NCI-H2171 (cell line): ENCODE measurements at regions not wholly inside any gene's neighbourhood (a gene's known extent, or its start where the extent isn't known, plus 50 kb on each side); places are given as distances from the start of the nearest gene placed in this dataset.

ENCODE experiments used
- DNase-seq: peaks from one replicate; lab custom pipeline; 2025; lab: John Stamatoyannopoulos, UW

DNA sequence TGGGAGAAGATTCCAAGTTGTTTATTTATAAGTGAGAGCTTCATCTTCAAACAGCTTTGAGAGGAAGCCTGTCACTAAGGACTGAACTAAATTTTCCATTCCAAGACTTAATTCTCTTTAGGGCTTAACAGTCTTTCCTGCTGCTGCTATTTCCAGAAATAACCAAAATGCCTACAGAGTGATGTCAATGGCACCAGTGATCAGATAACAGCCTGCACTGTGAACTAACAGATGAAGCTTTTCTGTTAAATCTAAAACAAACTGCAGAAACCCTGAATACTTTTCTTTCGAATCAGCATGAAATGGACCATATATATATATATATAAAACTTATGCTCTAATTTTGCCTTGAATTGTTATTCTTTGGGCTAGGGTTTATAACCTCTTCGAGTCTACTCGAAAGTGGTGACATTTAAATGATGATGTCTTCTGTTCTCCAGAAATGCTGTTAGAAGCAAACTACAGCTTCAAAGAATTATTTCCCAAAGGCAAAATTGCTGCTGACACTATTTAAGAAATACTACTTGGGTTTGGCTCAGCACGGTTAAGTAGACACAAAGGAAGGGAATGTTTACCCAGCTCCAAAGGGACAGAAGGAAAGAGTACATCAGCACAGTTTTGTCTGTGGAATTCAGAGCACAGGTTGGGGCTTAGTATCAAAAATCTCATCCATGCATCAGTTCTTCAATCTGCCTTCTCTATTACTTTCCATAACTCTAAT is 238.5 kb upstream of the LRRN1 start:
- no peak for DNase-seq

DNA sequence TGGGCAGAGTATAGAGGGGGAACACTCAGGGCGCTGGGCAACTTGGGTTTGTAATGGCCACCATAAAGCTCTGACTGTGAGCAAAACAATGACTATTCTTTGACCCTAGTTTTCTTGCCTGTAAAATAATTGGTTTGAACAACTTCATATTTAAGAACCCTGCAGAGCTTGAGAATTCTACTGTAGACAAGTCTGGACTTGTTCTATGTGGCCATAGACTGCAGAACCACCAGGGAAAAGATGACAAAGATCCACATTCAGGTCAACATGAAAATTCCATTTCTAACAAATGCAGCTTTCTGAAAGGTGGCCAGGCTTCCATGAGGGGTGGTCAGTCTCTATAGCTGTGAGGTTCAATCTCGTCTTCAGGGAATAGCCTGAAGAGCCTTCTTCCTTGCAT is 239.4 kb upstream of the LRRN1 start:
- no peak for DNase-seq

DNA sequence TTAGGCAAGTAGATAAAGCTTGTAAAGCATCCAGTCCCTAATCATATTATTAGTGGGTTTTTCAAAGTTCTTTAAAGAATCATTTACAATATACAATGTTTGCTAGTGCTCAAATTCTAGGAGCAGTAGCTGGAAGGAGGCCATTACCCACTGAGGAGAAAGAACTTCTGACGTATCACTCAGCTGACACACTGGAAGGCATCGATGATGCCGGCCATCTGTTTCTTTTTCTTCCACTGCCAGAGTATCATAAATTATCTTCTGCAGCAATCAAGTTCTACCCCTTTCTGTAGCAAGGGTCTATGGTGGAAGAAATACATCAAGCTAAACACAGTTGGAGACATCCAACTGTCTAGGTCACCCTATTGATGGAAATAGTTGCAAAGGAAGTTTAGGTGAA is 243.2 kb upstream of the LRRN1 start:
- DNase-seq, result no peak

DNA sequence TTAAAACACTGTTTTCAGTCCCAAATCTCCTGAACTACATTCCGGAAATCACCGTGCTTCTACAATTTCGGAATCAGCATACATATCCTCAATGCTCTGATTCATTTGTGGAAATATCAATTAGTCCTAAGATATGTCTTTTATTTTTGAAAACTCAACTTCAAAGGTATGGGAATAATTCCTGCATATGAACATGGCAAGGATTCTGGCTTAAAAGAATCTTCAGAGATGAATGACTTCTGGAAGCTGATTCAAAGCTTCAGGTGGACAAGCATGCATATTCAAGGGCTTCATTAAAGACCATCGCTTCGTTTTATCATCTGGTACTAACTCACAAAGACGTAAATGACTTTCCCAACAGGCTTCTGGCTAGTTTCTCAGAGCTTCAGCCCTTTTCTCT is 246.0 kb upstream of the LRRN1 start:
- no peak for DNase-seq

DNA sequence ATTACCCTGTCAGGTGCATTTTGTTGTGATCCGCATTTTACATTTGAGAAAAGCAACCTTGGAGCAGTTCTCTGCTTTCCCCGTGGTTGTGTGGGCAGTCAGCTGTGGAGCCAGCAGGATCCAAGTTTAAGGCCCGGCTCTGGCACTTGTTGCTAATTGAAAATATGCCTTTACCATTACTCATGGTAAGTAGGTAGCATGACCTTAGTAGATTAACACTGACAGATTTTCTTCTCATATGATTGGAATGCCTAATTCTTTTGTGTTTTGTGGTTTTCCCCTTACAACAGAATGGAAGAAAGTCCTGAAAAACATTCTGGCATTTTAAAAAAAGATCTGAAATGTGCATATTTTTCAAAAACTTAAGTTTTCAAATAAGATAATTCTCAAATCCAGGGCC is 246.5 kb upstream of the LRRN1 start:
- DNase-seq, result no peak

DNA sequence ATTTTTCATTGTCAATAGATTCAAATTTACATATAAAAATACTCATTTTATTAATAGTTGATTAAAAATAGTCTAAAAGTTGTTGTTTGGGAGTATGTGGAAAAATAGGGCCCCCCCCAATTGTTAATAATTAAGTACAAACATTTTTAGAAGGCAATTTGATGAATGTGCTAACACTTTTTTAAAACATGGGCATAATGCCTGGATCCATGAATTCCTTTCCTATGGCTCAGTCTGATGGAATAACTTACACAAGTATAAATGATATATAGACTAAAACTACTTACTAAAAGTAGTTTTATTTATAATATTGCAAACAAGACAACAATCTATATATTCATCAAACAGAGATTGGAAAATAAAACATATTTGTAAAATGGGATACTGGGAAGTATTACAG is 247.2 kb upstream of the LRRN1 start:
- DNase-seq, result no peak

DNA sequence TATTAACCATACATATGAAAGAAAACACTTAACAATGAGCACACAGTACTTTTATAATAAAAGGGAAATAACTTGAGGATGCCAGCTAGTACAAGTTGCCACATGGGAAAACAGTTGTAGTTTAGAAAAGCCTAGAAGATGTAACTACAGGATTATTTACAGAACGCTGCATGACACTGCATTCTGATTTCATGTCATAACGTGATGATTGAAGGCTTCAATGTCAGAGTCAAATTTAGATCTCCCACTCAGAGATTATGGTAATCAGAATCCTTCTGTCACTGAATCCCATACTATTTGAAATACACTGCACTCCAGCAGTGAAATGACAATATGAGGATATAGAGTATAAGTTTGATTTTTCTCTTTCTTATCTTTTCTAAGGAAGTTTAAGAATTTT is 253.9 kb upstream of the LRRN1 start:
- DNase-seq, result no peak

DNA sequence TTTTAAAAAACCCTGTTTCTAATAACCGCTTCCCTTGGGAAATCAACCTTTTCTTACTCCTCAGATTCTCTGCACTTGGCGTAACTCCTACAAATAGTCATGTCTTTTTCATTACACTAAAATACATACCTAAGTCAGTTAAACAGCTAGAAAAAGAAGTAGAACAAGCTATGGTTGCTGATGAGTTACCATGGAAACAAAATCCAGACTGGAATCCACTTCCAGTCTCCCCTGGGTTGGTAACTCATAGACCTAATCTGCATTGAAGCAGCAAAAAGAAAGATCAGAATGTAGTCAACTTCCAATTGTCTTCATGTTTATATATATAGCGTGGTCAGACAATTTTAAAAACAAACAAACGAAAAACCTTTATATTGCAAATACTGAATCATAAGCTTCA is 260.8 kb upstream of the LRRN1 start:
- DNase-seq, result no peak

DNA sequence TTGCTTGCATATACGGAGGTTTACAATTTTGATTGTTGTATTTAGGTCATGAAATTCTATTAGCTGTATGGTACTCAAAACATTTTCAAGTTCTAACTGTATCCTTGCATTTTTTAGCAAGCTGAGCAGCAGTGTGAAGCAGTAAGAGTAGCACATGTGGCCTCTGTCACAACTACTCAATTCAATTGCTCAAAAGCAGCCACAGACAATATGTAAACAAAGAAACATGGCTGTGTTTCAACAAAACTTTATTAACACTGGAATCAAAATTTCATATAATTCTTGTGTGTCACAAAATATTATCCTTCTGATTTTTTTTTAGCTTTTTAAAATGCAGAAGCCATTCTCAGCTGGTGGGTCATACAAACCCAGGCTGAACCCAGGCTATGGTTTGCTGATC is 266.7 kb upstream of the LRRN1 start:
- DNase-seq, result no peak

DNA sequence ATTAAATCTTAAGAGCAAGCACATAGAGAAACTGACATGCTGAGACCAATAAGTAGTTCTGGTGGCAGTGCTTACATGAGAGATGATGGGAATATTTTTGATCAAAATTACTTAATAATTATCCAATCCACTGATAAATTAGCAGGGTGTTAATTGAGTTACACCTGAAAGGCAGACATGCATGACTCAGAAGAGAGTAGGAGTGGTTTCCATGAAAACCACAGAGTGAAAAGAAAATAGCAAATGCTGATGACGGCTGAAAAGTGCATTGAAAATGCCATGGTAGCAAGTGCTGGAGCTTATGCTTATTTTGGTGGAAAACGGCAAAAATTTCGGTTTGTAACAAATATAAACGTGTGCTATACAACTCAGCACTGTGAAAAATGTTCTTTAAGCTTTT is 267.8 kb upstream of the LRRN1 start:
- DNase-seq, result no peak

DNA sequence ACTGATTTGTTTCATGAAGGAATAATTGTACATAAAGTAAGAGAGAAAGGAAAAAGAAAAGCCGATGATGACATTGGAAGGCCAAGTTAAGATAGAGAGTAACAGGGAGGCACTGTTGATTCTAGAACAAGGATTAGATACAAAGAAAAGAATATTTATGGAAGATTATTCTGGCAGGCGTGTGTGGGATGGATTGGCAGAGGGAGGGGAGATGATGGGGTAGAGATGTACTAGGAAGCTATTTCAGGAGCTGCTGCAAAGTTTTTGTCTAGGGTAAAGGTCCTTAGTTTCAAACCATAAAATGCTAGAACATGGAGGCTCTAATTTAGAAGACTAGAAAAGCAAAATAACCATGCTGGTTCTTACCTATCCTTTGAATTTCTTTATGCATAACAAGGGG is 280.0 kb upstream of the LRRN1 start:
- DNase-seq, result no peak

DNA sequence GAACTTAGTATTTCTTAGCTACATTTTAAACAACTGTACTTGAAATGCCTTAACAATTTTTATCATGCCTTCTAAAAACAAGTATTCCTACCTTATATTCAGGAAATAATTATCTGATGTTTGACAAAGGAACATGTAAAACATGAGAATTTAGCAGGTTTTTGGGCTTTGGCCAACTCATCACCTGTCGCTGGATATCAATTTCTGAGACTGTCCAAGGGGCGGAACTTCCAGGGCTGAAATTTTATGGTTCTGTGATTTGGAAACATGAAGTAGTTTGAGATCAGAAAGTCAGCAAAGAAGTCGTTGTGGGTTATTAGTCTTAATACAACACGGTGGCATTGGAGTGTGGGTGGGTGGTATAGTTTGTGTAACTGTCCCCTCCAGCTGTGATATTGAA is 282.2 kb upstream of the LRRN1 start:
- DNase-seq, result no peak

DNA sequence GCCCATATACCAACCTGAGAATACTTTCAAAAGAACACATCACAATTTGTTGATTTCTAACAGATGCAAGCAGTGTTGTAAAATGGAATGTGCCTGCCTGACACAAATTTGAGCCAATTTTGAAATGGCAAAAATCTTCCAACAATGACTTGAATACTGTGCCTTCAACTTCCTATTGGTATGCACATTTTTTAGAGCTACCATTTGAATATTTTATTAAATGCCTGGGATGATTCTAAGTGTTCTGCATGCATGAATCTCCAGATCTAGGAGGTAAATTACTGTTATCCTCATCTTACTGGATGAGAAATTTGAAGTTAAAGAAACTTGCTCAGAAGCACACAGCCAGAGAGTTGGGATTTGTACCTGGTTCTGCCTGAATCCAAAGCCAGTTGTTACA is 282.8 kb upstream of the LRRN1 start:
- DNase-seq, result no peak

DNA sequence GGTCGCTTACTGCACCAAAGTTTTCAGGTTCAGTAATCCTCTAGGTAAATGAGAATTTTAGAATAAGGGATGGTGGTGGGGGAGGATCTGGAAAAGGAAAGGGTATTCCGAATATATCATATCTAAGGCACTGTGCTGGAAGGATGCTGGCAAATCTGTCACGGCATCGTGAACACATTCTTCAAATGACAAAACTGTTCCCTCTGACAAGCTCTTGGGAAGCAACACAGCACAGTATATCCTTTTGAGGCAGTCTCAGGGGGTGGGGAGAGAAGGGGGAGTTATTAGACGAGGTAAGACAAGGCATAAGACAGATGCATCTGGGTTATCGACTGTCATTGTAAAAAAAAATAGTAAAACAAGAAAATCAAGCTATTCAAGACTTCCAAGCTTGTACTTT is 289.6 kb upstream of the LRRN1 start:
- DNase-seq, result no peak

DNA sequence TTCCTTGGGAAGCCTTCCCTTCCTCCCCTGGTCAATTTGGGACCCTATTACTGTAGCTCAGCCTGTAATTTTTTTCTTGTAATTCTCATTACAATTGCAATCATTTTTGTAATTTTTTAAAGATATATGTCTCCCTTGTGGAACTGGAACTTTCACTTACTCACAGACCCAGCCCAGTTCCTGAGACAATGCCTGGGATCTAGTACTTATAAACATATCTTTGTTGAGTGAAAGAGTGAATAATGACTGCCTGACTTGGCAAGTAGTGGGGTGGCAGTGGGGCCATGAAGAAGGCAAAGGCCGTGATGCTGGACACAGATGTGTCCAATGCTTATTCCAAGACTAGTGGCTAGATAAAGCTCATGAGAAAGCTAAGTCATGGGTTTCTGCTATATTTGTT is 294.5 kb upstream of the LRRN1 start:
- DNase-seq, result no peak

DNA sequence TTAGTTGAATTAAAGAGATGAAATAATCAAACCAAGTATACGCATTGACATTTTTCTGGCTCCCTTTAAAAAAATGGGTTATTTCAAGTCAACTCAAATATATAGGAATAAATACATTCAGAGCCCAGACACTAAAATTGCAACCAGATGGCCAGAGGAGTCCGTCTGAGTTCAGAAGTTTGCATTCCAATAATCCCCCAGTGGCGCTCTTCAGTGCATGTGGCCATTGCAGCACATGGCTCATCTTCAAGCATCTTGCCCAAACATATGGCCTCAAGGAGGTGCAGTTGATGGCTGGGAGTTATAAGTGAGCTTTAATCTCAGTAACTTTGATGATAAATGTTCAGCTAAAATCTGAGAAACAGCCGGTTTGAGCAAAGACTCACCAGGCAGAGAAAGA is 295.8 kb upstream of the LRRN1 start:
- DNase-seq, result no peak

DNA sequence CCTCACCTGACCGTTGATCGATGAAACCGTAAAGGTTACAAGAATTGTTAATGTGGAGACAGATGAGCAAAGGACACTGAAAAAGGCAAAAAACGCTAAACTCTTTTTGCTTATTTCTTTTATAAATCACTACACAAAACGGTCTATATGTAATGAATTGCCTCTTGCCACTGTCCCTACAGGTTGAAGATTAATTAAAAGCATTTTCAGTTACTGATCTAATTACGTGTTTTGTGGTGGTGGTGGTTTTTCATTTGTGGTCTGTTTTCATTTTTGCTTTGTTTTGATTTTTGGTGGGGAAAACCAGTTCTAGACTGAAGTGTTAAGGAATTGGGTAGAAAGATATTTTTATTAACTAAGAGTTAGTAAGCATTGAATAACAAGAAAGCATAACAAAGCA is 299.2 kb upstream of the LRRN1 start:
- DNase-seq, result no peak

DNA sequence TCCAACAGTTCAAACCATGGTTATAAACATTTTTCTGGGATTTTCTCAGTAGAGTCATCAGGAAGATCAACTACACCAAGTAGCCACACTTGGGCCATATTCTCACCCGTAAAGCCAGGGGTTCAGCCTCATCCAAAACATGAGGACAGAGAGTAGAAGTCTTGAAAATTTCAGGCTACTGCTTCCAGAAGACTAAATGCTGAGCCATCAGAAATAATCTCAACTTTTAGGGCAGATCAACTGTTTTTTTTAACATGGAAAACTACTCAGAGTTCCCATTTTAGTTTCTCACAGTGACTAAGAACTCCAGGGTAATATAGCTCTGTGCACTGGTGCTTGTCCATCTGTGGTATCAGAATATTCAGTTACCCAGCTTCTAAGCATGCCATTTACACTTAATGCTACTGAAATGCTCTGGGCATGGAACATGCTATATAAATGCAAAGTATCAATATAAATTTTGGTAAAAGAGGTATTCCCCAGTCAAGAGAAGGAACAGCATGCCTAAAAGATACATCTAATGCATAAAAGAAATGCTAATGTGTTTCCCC is 300.1 kb upstream of the LRRN1 start:
- DNase-seq, result no peak

DNA sequence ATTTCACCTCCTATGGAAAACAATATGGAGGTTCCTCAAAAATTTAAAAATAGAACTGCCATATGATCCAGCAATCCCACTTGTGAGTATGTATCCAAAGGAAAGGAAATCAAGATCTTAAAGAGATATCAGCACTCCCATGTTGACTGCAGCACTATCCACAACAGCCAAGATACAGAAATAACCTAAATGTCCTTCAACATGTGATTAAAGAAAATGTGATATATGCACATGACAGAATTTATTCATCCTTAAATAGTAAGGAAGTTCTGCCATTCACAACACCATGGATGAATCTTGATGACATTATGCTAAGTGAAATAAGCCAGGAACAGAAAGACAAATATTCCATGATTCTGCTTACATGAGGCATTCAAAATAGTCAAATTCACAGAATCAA is 303.6 kb upstream of the LRRN1 start:
- no peak for DNase-seq

DNA sequence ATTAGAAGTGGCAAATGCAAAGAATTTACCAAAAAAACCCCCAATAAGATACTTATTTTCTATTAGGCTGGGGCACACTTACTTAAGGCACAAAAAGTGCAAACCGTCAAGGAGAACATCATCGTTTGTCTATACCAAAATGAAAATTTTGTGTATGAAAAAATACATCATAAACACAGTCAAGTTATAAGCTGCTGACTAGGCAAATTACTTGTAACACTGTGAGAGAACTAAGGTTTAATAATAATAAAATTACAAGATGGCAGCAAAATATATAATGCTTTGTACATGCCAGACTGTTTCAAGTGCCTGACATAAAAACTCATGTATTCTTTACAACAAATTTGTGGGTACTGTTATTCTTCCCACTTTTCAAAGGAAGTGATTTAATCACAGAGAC is 297.2 kb upstream of the CRBN start:
- DNase-seq, result no peak

DNA sequence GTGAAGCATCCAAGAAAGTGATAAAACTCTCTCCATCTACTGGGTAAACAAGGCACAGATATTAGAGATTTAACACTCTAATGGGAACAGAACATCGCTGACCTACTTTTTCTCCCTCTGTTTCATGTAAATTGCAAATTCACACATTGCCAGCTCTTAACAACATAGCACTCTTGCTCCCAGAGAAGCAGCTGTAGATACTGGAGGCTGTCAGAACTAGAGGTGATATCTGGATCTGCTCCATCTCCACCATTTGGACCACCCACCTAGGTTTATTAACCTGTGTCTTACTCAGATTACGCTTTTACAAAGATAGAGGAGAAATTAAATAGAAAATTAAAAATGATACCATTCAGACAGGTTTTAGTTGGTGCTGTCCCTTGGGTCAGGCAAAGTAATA is 289.1 kb upstream of the CRBN start:
- no peak for DNase-seq

DNA sequence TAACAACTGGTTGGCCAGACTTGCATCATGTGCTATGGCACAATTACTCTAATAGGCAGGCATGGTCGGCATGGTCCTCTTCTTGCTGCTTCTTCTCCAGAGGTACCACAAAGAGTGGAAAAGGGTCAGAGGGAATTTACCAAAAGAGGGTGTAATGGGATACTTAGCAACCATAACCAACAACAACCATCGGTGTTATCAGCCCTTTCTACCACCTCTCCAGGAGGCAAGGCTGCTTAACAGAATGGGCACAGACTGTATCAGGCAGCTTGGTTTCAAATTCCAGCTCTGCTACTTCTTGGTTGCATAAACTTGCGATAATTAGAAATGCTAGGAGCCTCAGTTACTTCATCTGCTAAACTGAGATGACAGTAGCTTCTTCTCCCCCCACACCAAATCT is 284.6 kb upstream of the CRBN start:
- DNase-seq, result no peak

DNA sequence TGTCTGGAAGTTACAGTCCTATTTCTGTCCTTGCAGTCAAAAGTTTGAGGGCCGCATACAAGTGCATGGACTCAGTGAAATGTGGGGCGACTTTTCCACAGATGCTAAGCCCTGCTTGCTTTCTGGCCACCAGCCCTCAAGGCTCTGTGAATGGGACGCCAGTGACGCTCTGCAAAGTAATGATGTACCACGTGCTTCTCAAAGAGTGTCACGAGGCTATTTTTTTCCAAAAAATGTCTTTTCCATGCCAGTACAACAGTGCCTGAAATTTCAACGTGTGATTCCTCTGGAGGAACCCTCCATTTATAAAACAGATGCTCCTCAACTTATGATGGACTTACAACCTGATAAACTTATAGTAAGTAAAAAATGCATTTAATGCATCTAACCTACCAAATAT is 281.8 kb upstream of the CRBN start:
- no peak for DNase-seq

DNA sequence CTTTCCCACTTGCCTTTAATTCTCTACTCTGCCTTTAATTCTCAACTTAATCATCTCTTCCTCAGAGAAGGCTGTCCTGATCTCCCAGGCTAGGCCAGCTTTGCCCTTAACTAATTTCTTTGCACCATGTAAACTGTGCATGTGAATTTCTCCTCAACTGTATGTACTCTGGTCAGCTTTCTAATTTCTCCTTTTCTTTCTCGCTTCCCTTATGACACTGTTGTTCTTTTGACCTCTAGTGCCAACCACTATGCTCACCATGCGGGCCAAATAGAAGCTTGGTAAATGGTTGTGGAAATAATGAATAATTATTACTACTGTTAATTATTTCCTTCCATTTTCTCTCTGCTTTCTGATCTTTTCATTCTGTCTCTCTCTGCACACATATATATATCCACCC is 269.0 kb upstream of the CRBN start:
- no peak for DNase-seq

DNA sequence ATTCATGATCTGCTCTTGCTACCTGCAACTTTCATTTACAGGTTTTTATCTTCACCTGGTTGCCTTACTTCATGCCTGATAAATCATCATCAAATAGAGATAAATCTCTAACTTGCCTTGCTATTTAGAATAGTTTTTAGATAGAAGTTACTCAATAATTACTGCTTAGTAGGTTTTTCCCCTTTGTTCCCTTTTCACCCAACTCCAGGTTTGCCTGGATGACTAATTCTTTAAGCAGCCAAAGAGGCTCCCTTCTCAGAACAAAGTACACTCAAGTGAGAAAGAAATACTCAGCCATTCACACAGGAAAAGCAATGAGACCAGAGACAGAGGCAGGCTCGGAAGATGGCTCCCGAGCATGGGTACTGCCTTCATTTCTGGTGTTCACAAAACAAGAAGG is 268.1 kb upstream of the CRBN start:
- DNase-seq, result no peak
